BJ (cell line): ENCODE measurements at regions not wholly inside any gene's neighbourhood (a gene's known extent, or its start where the extent isn't known, plus 50 kb on each side); places are given as distances from the start of the nearest gene placed in this dataset.

Experiments used
- CTCF ChIA-PET: fragments of 350-600 bp; formaldehyde crosslinking; extraction: SDS; loops from one replicate; lab custom pipeline; 2021; ENCODE audit warnings: antibody characterized with exemption, inconsistent platforms; lab: Yijun Ruan, JAX
- POLR2A ChIA-PET: fragments of 300-600 bp; sonication (Branson Sonifier 250); formaldehyde crosslinking; extraction: SDS; loops from one replicate; lab custom pipeline; 2021; ENCODE audit warnings: antibody characterized with exemption; lab: Charles Lee
- DNase-seq: peaks from one replicate; pipeline ENCODE4 v3.0.0-alpha.2; 2011; ENCODE audit warnings: low read depth
- H3K27me3 ChIP-seq: 2 replicates; pipeline ENCODE4 v1.6.0; 2011; ENCODE audit warnings: low read length; ENCODE audit not compliant: control insufficient read depth, insufficient read depth
- H3K36me3 ChIP-seq: 2 replicates; pipeline ENCODE4 v1.5.1; 2011; ENCODE audit warnings: low read length; ENCODE audit not compliant: control insufficient read depth, insufficient read depth
- H3K4me3 ChIP-seq: 2 replicates; pipeline ENCODE4 v1.5.1; 2011; ENCODE audit warnings: low read depth, mild to moderate bottlenecking, control low read depth, low read length
- TF ChIP-seq, protein P1 (sequence below): IDR thresholded peaks from 2 replicates; pipeline ENCODE4 v1.5.1; 2011; ENCODE audit warnings: low read depth, mild to moderate bottlenecking, control low read depth, inconsistent platforms, low read length, moderate library complexity; ENCODE audit not compliant: insufficient read depth

DNA sequence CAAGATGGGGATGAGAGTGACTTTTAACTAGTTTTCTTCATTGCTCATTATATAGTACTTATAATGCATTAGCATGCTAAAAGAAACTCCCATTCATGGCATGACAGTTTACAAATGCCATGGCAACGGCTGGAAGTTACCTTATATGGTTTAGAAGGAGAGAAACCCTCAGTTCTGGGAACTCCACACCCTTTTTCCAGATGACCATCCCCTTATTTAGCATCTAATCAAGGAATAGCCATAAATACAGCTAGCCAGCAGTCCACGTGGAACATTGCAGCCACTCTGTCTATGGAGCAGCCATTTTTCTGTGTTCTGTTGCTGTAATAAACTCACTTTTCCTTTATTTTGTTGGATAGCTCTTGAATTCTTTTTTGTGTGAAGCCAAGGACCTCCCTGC lies 1137.8 kb downstream of the CDH18 start:
- CTCF ChIA-PET, result no interaction called here
- Histone ChIP-seq H3K4me3 (no peak overlapping the region), H3K27me3 (no peaks in the 10 kb centered on the region), H3K36me3 (no peaks in the 10 kb centered on the region)
- POLR2A ChIA-PET, result no interaction called here
- no peak for DNase-seq
- TF ChIP-seq, protein P1, sequence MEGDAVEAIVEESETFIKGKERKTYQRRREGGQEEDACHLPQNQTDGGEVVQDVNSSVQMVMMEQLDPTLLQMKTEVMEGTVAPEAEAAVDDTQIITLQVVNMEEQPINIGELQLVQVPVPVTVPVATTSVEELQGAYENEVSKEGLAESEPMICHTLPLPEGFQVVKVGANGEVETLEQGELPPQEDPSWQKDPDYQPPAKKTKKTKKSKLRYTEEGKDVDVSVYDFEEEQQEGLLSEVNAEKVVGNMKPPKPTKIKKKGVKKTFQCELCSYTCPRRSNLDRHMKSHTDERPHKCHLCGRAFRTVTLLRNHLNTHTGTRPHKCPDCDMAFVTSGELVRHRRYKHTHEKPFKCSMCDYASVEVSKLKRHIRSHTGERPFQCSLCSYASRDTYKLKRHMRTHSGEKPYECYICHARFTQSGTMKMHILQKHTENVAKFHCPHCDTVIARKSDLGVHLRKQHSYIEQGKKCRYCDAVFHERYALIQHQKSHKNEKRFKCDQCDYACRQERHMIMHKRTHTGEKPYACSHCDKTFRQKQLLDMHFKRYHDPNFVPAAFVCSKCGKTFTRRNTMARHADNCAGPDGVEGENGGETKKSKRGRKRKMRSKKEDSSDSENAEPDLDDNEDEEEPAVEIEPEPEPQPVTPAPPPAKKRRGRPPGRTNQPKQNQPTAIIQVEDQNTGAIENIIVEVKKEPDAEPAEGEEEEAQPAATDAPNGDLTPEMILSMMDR, result no peak

DNA sequence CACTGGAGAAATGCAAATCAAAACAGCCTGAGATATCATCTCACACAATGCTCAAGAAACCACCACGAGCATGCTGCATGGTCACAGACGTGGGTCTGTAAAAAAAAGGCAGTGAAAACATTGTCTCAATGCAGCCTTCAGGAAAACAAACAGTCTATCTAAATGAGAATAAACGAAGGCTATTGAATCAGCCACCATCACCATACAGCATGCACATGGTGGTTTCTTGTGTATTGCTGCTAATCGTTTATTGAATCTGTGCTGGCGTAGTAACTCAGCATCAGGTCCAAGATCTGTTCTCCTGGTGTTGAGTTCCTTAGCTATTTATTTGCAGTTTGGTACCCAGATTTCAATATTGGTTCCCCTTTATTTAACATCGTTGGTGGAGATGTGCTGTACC lies 1115.0 kb downstream of the CDH18 start:
- H3K27me3 ChIP-seq, result no peaks in the 10 kb centered on the region
- ChIA-PET CTCF (no interaction called here), POLR2A (no interaction called here)
- no peak overlapping the region for H3K4me3 ChIP-seq
- no peaks in the 10 kb centered on the region for H3K36me3 ChIP-seq
- DNase-seq, result no peak
- TF ChIP-seq, protein P1, result no peak

DNA sequence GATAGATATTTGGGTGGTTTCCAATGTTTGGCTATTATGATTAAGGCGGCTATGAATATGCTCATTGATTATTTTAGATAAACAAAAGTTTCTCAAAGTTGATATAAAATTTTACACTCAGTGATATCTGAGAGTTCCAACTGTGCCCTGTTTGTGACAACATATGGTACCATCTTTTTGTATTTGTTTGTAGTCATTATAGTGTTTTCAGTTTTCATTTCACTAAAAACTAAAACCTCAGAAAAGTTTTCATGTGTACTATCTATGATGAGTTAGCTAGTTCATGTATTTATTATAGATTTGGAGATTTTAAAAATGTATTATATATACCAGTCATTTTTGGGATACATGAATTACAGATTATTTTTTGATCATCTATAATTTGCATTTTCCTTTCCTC lies 1111.4 kb downstream of the CDH18 start:
- DNase-seq, result no peak
- TF ChIP-seq, protein P1, result no peak
- POLR2A ChIA-PET, result no interaction called here
- CTCF ChIA-PET, result no interaction called here
- Histone ChIP-seq H3K27me3 (no peaks in the 10 kb centered on the region), H3K36me3 (no peaks in the 10 kb centered on the region), H3K4me3 (no peak overlapping the region)

DNA sequence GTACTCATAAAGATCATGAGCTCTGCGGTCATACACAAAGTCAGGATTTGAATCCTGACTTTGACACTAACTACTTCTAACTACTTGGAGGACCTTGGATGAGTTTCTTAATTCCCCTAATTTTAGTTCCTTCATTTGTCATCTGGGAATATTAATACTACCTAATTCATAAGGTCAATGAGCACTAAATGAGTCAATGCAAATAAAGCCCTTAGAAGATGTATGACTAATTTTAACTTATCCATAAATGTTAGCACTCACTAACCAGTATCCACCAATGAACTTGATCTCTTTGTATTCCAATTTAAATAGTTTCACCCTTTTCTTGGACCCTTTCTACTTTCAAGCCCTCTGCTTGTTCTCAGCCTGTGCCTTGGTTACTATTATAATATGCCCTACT lies 1106.4 kb downstream of the CDH18 start:
- POLR2A ChIA-PET, result no interaction called here
- no peak for DNase-seq
- no peak overlapping the region for H3K4me3 ChIP-seq
- CTCF ChIA-PET, result no interaction called here
- TF ChIP-seq, protein P1, result no peak
- H3K27me3 ChIP-seq, result no peaks in the 10 kb centered on the region
- H3K36me3 ChIP-seq, result no peaks in the 10 kb centered on the region

DNA sequence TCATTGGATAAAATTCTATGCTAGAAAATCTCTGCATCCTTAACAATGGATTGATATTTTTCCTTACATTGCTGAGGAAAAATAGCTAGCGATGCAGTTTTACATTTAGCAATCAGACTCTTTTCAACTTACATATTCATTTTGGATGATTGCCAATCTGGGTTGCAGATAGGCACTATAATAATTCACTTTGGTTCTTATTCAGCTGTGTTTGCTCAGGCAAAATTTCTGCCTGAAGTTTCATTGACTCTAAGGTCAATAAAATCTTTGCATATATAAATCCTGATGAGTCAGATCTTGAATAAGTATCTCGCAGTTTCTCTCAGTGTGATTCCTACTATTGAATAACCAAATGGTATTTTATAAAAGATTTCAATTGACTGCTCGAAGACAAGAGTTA lies 1105.8 kb downstream of the CDH18 start:
- ChIA-PET CTCF (no interaction called here), POLR2A (no interaction called here)

More for the DNA sequence above, 1105.8 kb downstream of the CDH18 start:
- TF ChIP-seq, protein P1, result no peak
- DNase-seq, result no peak
- Histone ChIP-seq H3K36me3 (no peaks in the 10 kb centered on the region), H3K27me3 (no peaks in the 10 kb centered on the region), H3K4me3 (no peak overlapping the region)
